ENCODE measurements at regions not wholly inside any gene's neighbourhood (a gene's known extent, or its start where the extent isn't known, plus 50 kb on each side); places are given as distances from the start of the nearest gene placed in this dataset.

GRCh38 chr4:3830774-3831528 is 64.8 kb downstream of the ADRA2C start:
- POLR2A ChIA-PET = no interaction called here
- no peak overlapping the region for H3K27ac ChIP-seq (ENCODE audit: low read depth, low read length, poor library complexity, severe bottlenecking)
- no peak overlapping the region for H3K4me3 ChIP-seq (ENCODE audit: low read depth, low read length, poor library complexity, severe bottlenecking)
- H3K79me2 ChIP-seq (ENCODE audit: insufficient read depth, low read depth, low read length) = no peaks in the 10 kb centered on the region
- DNase-seq (ENCODE audit: low spot score) = no peak
- no peaks in the 10 kb centered on the region for H3K4me1 ChIP-seq (ENCODE audit: insufficient read depth, low read length, poor library complexity, severe bottlenecking)
- no peak overlapping the region for H3K4me2 ChIP-seq (ENCODE audit: low read length)
- CTCF ChIA-PET (ENCODE audit: unreplicated experiment) = no interaction called here
- no peak overlapping the region for H2AFZ ChIP-seq (ENCODE audit: low read length)
- BruUV-seq (replicated peaks) = no TSS peak
- no peaks in the 10 kb centered on the region for H3K9me2 ChIP-seq (ENCODE audit: insufficient read depth, low read length)
- no peaks in the 10 kb centered on the region for H3K9me3 ChIP-seq (ENCODE audit: low read length)
- H3K36me3 ChIP-seq (ENCODE audit: insufficient read depth, low read length) = no peaks in the 10 kb centered on the region
- TF ChIP-seq CTCF (conservative IDR thresholded peaks at IDR 0.05; ENCODE audit: low read length) = no peak
- no peaks in the 10 kb centered on the region for H4K20me1 ChIP-seq (ENCODE audit: insufficient read depth, low read length)
- intact Hi-C loops (cut with micrococcal nuclease; ENCODE audit: unreplicated experiment) = no loop called here

GRCh38 chr4:3831529-3832150 is 65.5 kb downstream of the ADRA2C start:
- BruUV-seq (replicated peaks) = no TSS peak
- ChIA-PET CTCF (ENCODE audit: unreplicated experiment) (no interaction called here), POLR2A (no interaction called here)
- no peaks in the 10 kb centered on the region for H3K9me2 ChIP-seq (ENCODE audit: insufficient read depth, low read length)
- H3K79me2 ChIP-seq (ENCODE audit: insufficient read depth, low read depth, low read length) = no peaks in the 10 kb centered on the region
- DNase-seq (ENCODE audit: low spot score) = no peak
- H3K9me3 ChIP-seq (ENCODE audit: low read length) = no peaks in the 10 kb centered on the region
- no peak for TF ChIP-seq EZH2phosphoT487 (IDR thresholded peaks at IDR 0.05; ENCODE audit: borderline replicate concordance, low read depth, low read length)
- H3K36me3 ChIP-seq (ENCODE audit: insufficient read depth, low read length) = no peaks in the 10 kb centered on the region
- H4K20me1 ChIP-seq (ENCODE audit: insufficient read depth, low read length) = no peaks in the 10 kb centered on the region
- H3K4me2 ChIP-seq (ENCODE audit: low read length) = no peak overlapping the region
- intact Hi-C loops (cut with micrococcal nuclease; ENCODE audit: unreplicated experiment) = no loop called here
- H3K4me3 ChIP-seq (ENCODE audit: low read depth, low read length, poor library complexity, severe bottlenecking) = no peak overlapping the region
- no peak overlapping the region for H3K27ac ChIP-seq (ENCODE audit: low read depth, low read length, poor library complexity, severe bottlenecking)
- no peaks in the 10 kb centered on the region for H3K4me1 ChIP-seq (ENCODE audit: insufficient read depth, low read length, poor library complexity, severe bottlenecking)
- H2AFZ ChIP-seq (ENCODE audit: low read length) = no peak overlapping the region

GRCh38 chr4:3832536-3833220 is 66.5 kb downstream of the ADRA2C start:
- TF ChIP-seq EZH2phosphoT487 (IDR thresholded peaks at IDR 0.05; ENCODE audit: borderline replicate concordance, low read depth, low read length) (no peak), CTCF (conservative IDR thresholded peaks at IDR 0.05; ENCODE audit: low read length) (no peak)
- H3K36me3 ChIP-seq (ENCODE audit: insufficient read depth, low read length) = no peaks in the 10 kb centered on the region
- ChIA-PET CTCF (ENCODE audit: unreplicated experiment) (no interaction called here), POLR2A (no interaction called here)
- no peaks in the 10 kb centered on the region for H3K9me3 ChIP-seq (ENCODE audit: low read length)
- H3K4me1 ChIP-seq (ENCODE audit: insufficient read depth, low read length, poor library complexity, severe bottlenecking) = no peaks in the 10 kb centered on the region
- H2AFZ ChIP-seq (ENCODE audit: low read length) = no peak overlapping the region
- H3K4me2 ChIP-seq (ENCODE audit: low read length) = no peak overlapping the region
- DNase-seq (ENCODE audit: low spot score) = no peak
- no peaks in the 10 kb centered on the region for H3K9me2 ChIP-seq (ENCODE audit: insufficient read depth, low read length)
- BruUV-seq (replicated peaks) = no TSS peak
- no peaks in the 10 kb centered on the region for H3K79me2 ChIP-seq (ENCODE audit: insufficient read depth, low read depth, low read length)
- H4K20me1 ChIP-seq (ENCODE audit: insufficient read depth, low read length) = no peaks in the 10 kb centered on the region
- intact Hi-C loops (cut with micrococcal nuclease; ENCODE audit: unreplicated experiment) = no loop called here
- no peak overlapping the region for H3K4me3 ChIP-seq (ENCODE audit: low read depth, low read length, poor library complexity, severe bottlenecking)
- H3K27ac ChIP-seq (ENCODE audit: low read depth, low read length, poor library complexity, severe bottlenecking) = no peak overlapping the region

Data from OCI-LY7 (cell line).